Karpas-422 (cell line): ENCODE measurements at regions not wholly inside any gene's neighbourhood (a gene's known extent, or its start where the extent isn't known, plus 50 kb on each side); places are given as distances from the start of the nearest gene placed in this dataset.

Experiments used
- DNase-seq: peaks from one replicate; pipeline ENCODE4 v3.0.0-alpha.2; 2015
- H2AFZ ChIP-seq: fragments of 200-600 bp; sonication (generic); 2 replicates; pipeline ENCODE4 v1.6.1; 2014; ENCODE audit warnings: antibody characterized with exemption, low read length, mixed read lengths
- H3K27ac ChIP-seq: fragments of 200-600 bp; sonication (generic); 2 replicates; pipeline ENCODE4 v1.5.1; 2014; ENCODE audit warnings: mild to moderate bottlenecking, low read length, moderate library complexity
- H3K27me3 ChIP-seq: fragments of 200-600 bp; sonication (generic); 2 replicates; pipeline ENCODE4 v1.6.1; 2014; ENCODE audit warnings: low read length, mixed read lengths
- H3K36me3 ChIP-seq: fragments of 200-600 bp; sonication (generic); 2 replicates; pipeline ENCODE4 v1.6.1; 2014; ENCODE audit warnings: low read length, mixed read lengths; ENCODE audit not compliant: insufficient read depth
- H3K4me1 ChIP-seq: fragments of 200-600 bp; sonication (generic); 2 replicates; pipeline ENCODE4 v1.6.1; 2014; ENCODE audit warnings: mild to moderate bottlenecking, low read length, mixed read lengths
- H3K4me2 ChIP-seq: fragments of 200-600 bp; sonication (generic); 2 replicates; pipeline ENCODE4 v1.6.1; 2014; ENCODE audit warnings: low read length, low read depth, mild to moderate bottlenecking; ENCODE audit not compliant: poor library complexity, severe bottlenecking
- H3K4me3 ChIP-seq: fragments of 200-600 bp; sonication (generic); 2 replicates; pipeline ENCODE4 v1.5.1; 2014; ENCODE audit warnings: mild to moderate bottlenecking, antibody characterized with exemption, low read length, mixed read lengths
- H3K79me2 ChIP-seq: fragments of 200-600 bp; sonication (generic); 2 replicates; pipeline ENCODE4 v1.6.1; 2014; ENCODE audit warnings: mild to moderate bottlenecking, low read length, mixed read lengths
- H3K9ac ChIP-seq: fragments of 200-600 bp; sonication (generic); 2 replicates; pipeline ENCODE4 v1.6.0; 2014; ENCODE audit warnings: low read length
- H3K9me2 ChIP-seq: fragments of 200-600 bp; sonication (generic), shearing (Covaris generic); replicated peaks from 2 replicates; pipeline ENCODE4 v1.6.0; 2014; ENCODE audit warnings: mild to moderate bottlenecking, low read length, moderate library complexity; ENCODE audit not compliant: insufficient read depth
- H3K9me3 ChIP-seq: fragments of 300-700, 200-600 bp; sonication (generic); 2 replicates; pipeline ENCODE4 v1.6.1; 2014; ENCODE audit warnings: low read length, mixed read lengths
- H4K20me1 ChIP-seq: fragments of 200-600 bp; sonication (generic); 2 replicates; pipeline ENCODE4 v1.6.1; 2014; ENCODE audit warnings: mild to moderate bottlenecking, antibody characterized with exemption, low read length, low read depth; ENCODE audit not compliant: insufficient read depth

- Histone ChIP-seq H3K36me3 (no peaks in the 10 kb centered on the region), H3K9ac (no peak overlapping the region), H3K4me3 (no peak overlapping the region), H3K4me1 (no peaks in the 10 kb centered on the region), H3K27ac (no peak overlapping the region), H3K27me3 (no peaks in the 10 kb centered on the region), H3K9me3 (no peaks in the 10 kb centered on the region), H3K4me2 (no peak overlapping the region), H4K20me1 (no peaks in the 10 kb centered on the region), H3K79me2 (no peaks in the 10 kb centered on the region), H2AFZ (no peak overlapping the region), H3K9me2 (no peaks in the 10 kb centered on the region)
- DNase-seq: no peak
Observed at GRCh38 chr4:67151376-67152343, 393.6 kb downstream of the CENPC start.

GRCh38 chr4:67141586-67141985 lies 403.7 kb downstream of the CENPC start:
- H3K27me3 ChIP-seq: no peaks in the 10 kb centered on the region
- no peaks in the 10 kb centered on the region for H3K4me1 ChIP-seq
- no peak overlapping the region for H2AFZ ChIP-seq
- DNase-seq: no peak
- H3K36me3 ChIP-seq: no peaks in the 10 kb centered on the region
- H3K9me3 ChIP-seq: no peaks in the 10 kb centered on the region
- no peak overlapping the region for H3K27ac ChIP-seq
- no peaks in the 10 kb centered on the region for H3K9me2 ChIP-seq
- H3K9ac ChIP-seq: no peak overlapping the region
- H3K4me3 ChIP-seq: no peak overlapping the region
- H4K20me1 ChIP-seq: no peaks in the 10 kb centered on the region
- no peaks in the 10 kb centered on the region for H3K79me2 ChIP-seq
- no peak overlapping the region for H3K4me2 ChIP-seq

GRCh38 chr4:67134616-67135015 lies 410.7 kb downstream of the CENPC start:
- H3K9me2 ChIP-seq: no peaks in the 10 kb centered on the region
- no peaks in the 10 kb centered on the region for H3K36me3 ChIP-seq
- H3K4me2 ChIP-seq: no peak overlapping the region
- H3K9ac ChIP-seq: no peak overlapping the region
- no peaks in the 10 kb centered on the region for H3K79me2 ChIP-seq
- no peak overlapping the region for H2AFZ ChIP-seq
- H3K4me3 ChIP-seq: no peak overlapping the region
- H3K4me1 ChIP-seq: no peaks in the 10 kb centered on the region
- no peaks in the 10 kb centered on the region for H4K20me1 ChIP-seq
- no peak overlapping the region for H3K27ac ChIP-seq
- H3K9me3 ChIP-seq: no peaks in the 10 kb centered on the region
- H3K27me3 ChIP-seq: no peaks in the 10 kb centered on the region
- no peak for DNase-seq

GRCh38 chr4:67133162-67133561 lies 412.1 kb downstream of the CENPC start:
- Histone ChIP-seq H3K9me2 (no peaks in the 10 kb centered on the region), H3K9ac (no peak overlapping the region), H2AFZ (no peak overlapping the region), H3K27me3 (no peaks in the 10 kb centered on the region), H3K4me2 (no peak overlapping the region), H3K79me2 (no peaks in the 10 kb centered on the region), H3K27ac (no peak overlapping the region), H4K20me1 (no peaks in the 10 kb centered on the region), H3K36me3 (no peaks in the 10 kb centered on the region), H3K9me3 (no peaks in the 10 kb centered on the region), H3K4me3 (no peak overlapping the region), H3K4me1 (no peaks in the 10 kb centered on the region)
- DNase-seq: no peak

- H3K27me3 ChIP-seq: no peaks in the 10 kb centered on the region
- H3K79me2 ChIP-seq: no peaks in the 10 kb centered on the region
- H3K9ac ChIP-seq: no peak overlapping the region
- DNase-seq: no peak
- no peaks in the 10 kb centered on the region for H3K9me3 ChIP-seq
- H3K4me2 ChIP-seq: no peak overlapping the region
- H2AFZ ChIP-seq: no peak overlapping the region
- no peaks in the 10 kb centered on the region for H4K20me1 ChIP-seq
- no peak overlapping the region for H3K4me3 ChIP-seq
- H3K9me2 ChIP-seq: no peaks in the 10 kb centered on the region
- H3K4me1 ChIP-seq: no peaks in the 10 kb centered on the region
- no peaks in the 10 kb centered on the region for H3K36me3 ChIP-seq
- no peak overlapping the region for H3K27ac ChIP-seq
Observed at GRCh38 chr4:67131224-67131623, 414.1 kb downstream of the CENPC start.

GRCh38 chr4:67130411-67130810 lies 414.9 kb downstream of the CENPC start:
- no peaks in the 10 kb centered on the region for H3K4me1 ChIP-seq
- no peak overlapping the region for H2AFZ ChIP-seq
- H3K27me3 ChIP-seq: no peaks in the 10 kb centered on the region
- H3K36me3 ChIP-seq: no peaks in the 10 kb centered on the region
- no peaks in the 10 kb centered on the region for H3K9me2 ChIP-seq
- no peaks in the 10 kb centered on the region for H3K79me2 ChIP-seq
- H3K9ac ChIP-seq: no peak overlapping the region
- H3K4me2 ChIP-seq: no peak overlapping the region
- no peak overlapping the region for H3K27ac ChIP-seq
- H3K9me3 ChIP-seq: no peaks in the 10 kb centered on the region
- no peak overlapping the region for H3K4me3 ChIP-seq
- H4K20me1 ChIP-seq: no peaks in the 10 kb centered on the region
- no peak for DNase-seq

- H3K79me2 ChIP-seq: no peaks in the 10 kb centered on the region
- no peaks in the 10 kb centered on the region for H3K9me3 ChIP-seq
- H3K27ac ChIP-seq: no peak overlapping the region
- H3K4me1 ChIP-seq: no peaks in the 10 kb centered on the region
- no peak overlapping the region for H2AFZ ChIP-seq
- H4K20me1 ChIP-seq: no peaks in the 10 kb centered on the region
- H3K27me3 ChIP-seq: no peaks in the 10 kb centered on the region
- no peak overlapping the region for H3K4me2 ChIP-seq
- no peak for DNase-seq
- H3K4me3 ChIP-seq: no peak overlapping the region
- no peak overlapping the region for H3K9ac ChIP-seq
- no peaks in the 10 kb centered on the region for H3K9me2 ChIP-seq
- no peaks in the 10 kb centered on the region for H3K36me3 ChIP-seq
Observed at GRCh38 chr4:67126570-67126969, 418.7 kb downstream of the CENPC start.

GRCh38 chr4:67125636-67126514 lies 419.4 kb downstream of the CENPC start:
- Histone ChIP-seq H3K4me3 (no peak overlapping the region), H3K79me2 (no peaks in the 10 kb centered on the region), H3K4me1 (no peaks in the 10 kb centered on the region), H3K9ac (no peak overlapping the region), H2AFZ (no peak overlapping the region), H3K9me3 (no peaks in the 10 kb centered on the region), H3K27me3 (no peaks in the 10 kb centered on the region), H3K27ac (no peak overlapping the region), H3K36me3 (no peaks in the 10 kb centered on the region), H4K20me1 (no peaks in the 10 kb centered on the region), H3K9me2 (no peaks in the 10 kb centered on the region), H3K4me2 (no peak overlapping the region)
- DNase-seq: no peak
